ENCODE measurements at regions not wholly inside any gene's neighbourhood (a gene's known extent, or its start where the extent isn't known, plus 50 kb on each side); places are given as distances from the start of the nearest gene placed in this dataset.
"Not testable (repeated sequence)": the region's sequence is repeated elsewhere in the genome, so short reads cannot be mapped to it uniquely, and the experiment has no call there.

DNA sequence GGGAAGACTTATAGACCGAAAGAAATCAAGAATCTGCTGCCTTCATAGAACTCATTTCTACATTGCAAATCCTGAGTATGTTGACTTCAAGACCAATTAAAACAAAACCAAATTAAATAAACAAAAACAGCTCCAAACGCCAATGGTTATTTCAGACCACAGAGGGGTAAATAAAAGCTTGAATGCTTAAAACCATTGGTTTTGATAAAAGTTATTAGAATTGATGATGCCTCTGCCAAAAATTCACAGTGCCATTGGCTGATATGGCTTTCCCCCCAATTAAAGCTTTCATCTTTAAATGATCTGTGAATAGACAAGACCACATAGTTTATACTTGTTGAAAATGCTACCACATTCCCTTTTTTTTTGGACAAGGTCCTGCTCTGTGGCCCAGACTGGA, 188.5 kb downstream of the NFKBIZ start:
- no peaks in the 10 kb centered on the region for H3K27me3 Mint-ChIP-seq (ENCODE audit: insufficient read depth, unreplicated experiment)
- intact Hi-C loops (cut with micrococcal nuclease) = no loop called here
- no peaks in the 10 kb centered on the region for H3K36me3 Mint-ChIP-seq (ENCODE audit: insufficient read depth, unreplicated experiment)
- peaks cover 16% of the 10 kb centered on the region for H3K9me3 Mint-ChIP-seq (ENCODE audit: unreplicated experiment)
- DNase-seq (ENCODE audit: unreplicated experiment) = no peak
- no peaks in the 10 kb centered on the region for H3K4me1 Mint-ChIP-seq (ENCODE audit: insufficient read depth, unreplicated experiment)
- ChIA-PET CTCF (interaction anchor here (0.6 kb wide), 1 partner anchor 352 kb away, joined by 3 read pairs; no protein-coding TSS in a partner anchor), POLR2A (interaction anchor here (0.8 kb wide), 1 partner anchor 214 kb away, joined by 3 read pairs; no protein-coding TSS in a partner anchor)
- no peak overlapping the region for H3K27ac Mint-ChIP-seq (ENCODE audit: low read depth, unreplicated experiment)
- no peak overlapping the region for H3K4me3 Mint-ChIP-seq (ENCODE audit: unreplicated experiment)
- no peak for TF ChIP-seq CTCF (IDR thresholded peaks at IDR 0.05; ENCODE audit: unreplicated experiment)
- no TSS peak for BruUV-seq (replicated peaks)

DNA sequence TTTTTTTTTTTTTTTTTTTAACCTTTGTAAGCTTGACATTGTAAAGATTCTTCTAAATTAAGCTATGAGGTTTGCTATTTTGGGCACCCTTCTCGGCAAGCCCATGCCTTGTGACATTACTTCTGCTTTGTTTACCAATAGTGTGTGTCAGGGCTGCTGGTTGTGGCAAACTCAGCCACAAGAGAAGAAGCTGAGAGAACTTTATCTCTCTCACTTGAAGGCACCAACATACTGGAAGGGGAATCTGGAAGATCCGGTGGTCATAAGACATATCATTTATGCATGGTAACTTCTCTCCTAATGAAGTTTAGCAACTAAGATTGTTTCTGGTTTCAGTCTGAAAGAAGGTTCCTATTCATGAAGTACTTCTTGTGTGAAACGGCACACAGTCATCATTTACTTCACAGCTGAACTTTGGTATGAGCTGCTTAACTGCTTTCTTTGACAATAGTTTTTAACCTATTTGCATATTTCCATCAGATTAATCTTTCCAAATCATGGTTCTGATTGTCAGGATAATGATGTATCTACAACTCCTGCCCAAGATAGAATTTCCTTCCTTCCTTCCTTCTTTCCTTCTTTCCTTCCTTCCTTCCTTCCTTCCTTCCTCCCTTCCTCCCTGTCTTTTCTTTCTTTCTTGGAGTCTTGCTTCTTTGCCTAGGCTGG, 189.3 kb downstream of the NFKBIZ start:
- H3K9me3 Mint-ChIP-seq (ENCODE audit: unreplicated experiment) = peaks cover 16% of the 10 kb centered on the region
- no peak overlapping the region for H3K27ac Mint-ChIP-seq (ENCODE audit: low read depth, unreplicated experiment)
- no peaks in the 10 kb centered on the region for H3K4me1 Mint-ChIP-seq (ENCODE audit: insufficient read depth, unreplicated experiment)
- intact Hi-C loops (cut with micrococcal nuclease) = no loop called here
- H3K36me3 Mint-ChIP-seq (ENCODE audit: insufficient read depth, unreplicated experiment) = no peaks in the 10 kb centered on the region
- DNase-seq (ENCODE audit: unreplicated experiment) = no peak
- ChIA-PET CTCF (interaction anchor here (0.7 kb wide), 1 partner anchor 186 kb away, joined by 3 read pairs; no protein-coding TSS in a partner anchor), POLR2A (no interaction called here)
- TF ChIP-seq CTCF (IDR thresholded peaks at IDR 0.05; ENCODE audit: unreplicated experiment) = no peak
- BruUV-seq (replicated peaks) = no TSS peak
- H3K27me3 Mint-ChIP-seq (ENCODE audit: insufficient read depth, unreplicated experiment) = no peaks in the 10 kb centered on the region
- no peak overlapping the region for H3K4me3 Mint-ChIP-seq (ENCODE audit: unreplicated experiment)

GRCh38 chr3:102040144-102040543, 190.8 kb downstream of the NFKBIZ start:
- H3K4me3 Mint-ChIP-seq (ENCODE audit: unreplicated experiment); H3K27ac Mint-ChIP-seq (ENCODE audit: low read depth, unreplicated experiment); H3K27me3 Mint-ChIP-seq (ENCODE audit: insufficient read depth, unreplicated experiment); BruUV-seq (replicated peaks); H3K4me1 Mint-ChIP-seq (ENCODE audit: insufficient read depth, unreplicated experiment); intact Hi-C loops (cut with micrococcal nuclease); DNase-seq (ENCODE audit: unreplicated experiment); POLR2A ChIA-PET; H3K36me3 Mint-ChIP-seq (ENCODE audit: insufficient read depth, unreplicated experiment); CTCF ChIA-PET: not testable (repeated sequence)
- H3K9me3 Mint-ChIP-seq (ENCODE audit: unreplicated experiment) = peaks cover 16% of the 10 kb centered on the region

- no peaks in the 10 kb centered on the region for H3K4me1 Mint-ChIP-seq (ENCODE audit: insufficient read depth, unreplicated experiment)
- BruUV-seq (replicated peaks) = no TSS peak
- H3K36me3 Mint-ChIP-seq (ENCODE audit: insufficient read depth, unreplicated experiment) = no peaks in the 10 kb centered on the region
- H3K27ac Mint-ChIP-seq (ENCODE audit: low read depth, unreplicated experiment) = no peak overlapping the region
- H3K4me3 Mint-ChIP-seq (ENCODE audit: unreplicated experiment) = no peak overlapping the region
- intact Hi-C loops (cut with micrococcal nuclease) = no loop called here
- no peak for TF ChIP-seq CTCF (IDR thresholded peaks at IDR 0.05; ENCODE audit: unreplicated experiment)
- CTCF ChIA-PET = no interaction called here
- no peaks in the 10 kb centered on the region for H3K9me3 Mint-ChIP-seq (ENCODE audit: unreplicated experiment)
- peak; percentile 91 for DNase-seq (ENCODE audit: unreplicated experiment)
- POLR2A ChIA-PET = interaction anchor here (0.6 to 0.8 kb wide), 2 partner anchors 95 to 204 kb away, joined by 3 to 5 read pairs; partner anchors contain the start of gene NFKBIZ
- no peaks in the 10 kb centered on the region for H3K27me3 Mint-ChIP-seq (ENCODE audit: insufficient read depth, unreplicated experiment)
These were observed 204.2 kb downstream of the NFKBIZ start for GRCh38 chr3:102053375-102053989.
